ENCODE measurements at regions not wholly inside any gene's neighbourhood (a gene's known extent, or its start where the extent isn't known, plus 50 kb on each side); places are given as distances from the start of the nearest gene placed in this dataset.

GRCh38 chrX:104430072-104430741, 135.8 kb upstream of the IL1RAPL2 start:
- H2AFZ ChIP-seq: no peak overlapping the region
- H3K9me3 ChIP-seq (ENCODE audit: low read depth): no peaks in the 10 kb centered on the region
- WGBS (ENCODE audit: low lambda C conversion rate, missing lambda C conversion rate): 46% methylated on average over 4 of the region's 4 CpGs

GRCh38 chrX:104428231-104428630, 137.8 kb upstream of the IL1RAPL2 start:
- Histone ChIP-seq H3K4me3 (no peak overlapping the region), H4K20me1 (ENCODE audit: insufficient read depth, poor library complexity, severe bottlenecking) (no peaks in the 10 kb centered on the region), H3K4me2 (no peak overlapping the region), H3K4me1 (ENCODE audit: insufficient read depth) (no peaks in the 10 kb centered on the region), H3K9me3 (ENCODE audit: low read depth) (no peaks in the 10 kb centered on the region), H3K9me2 (replicated peaks; ENCODE audit: insufficient read depth) (no peaks in the 10 kb centered on the region), H3K79me2 (no peaks in the 10 kb centered on the region), H2AFZ (no peak overlapping the region), H3K27me3 (no peaks in the 10 kb centered on the region), H3K36me3 (replicated peaks; ENCODE audit: insufficient read depth, low read depth) (no peaks in the 10 kb centered on the region), H3K27ac (no peak overlapping the region)
- TF ChIP-seq EZH2phosphoT487 (IDR thresholded peaks at IDR 0.05; ENCODE audit: low read depth, severe bottlenecking, unreplicated experiment): no peak
- TF ChIP-seq CTCF (IDR thresholded peaks at IDR 0.05; ENCODE audit: poor library complexity): no peak
- no peak for TF ChIP-seq EZH2 (IDR thresholded peaks at IDR 0.05; ENCODE audit: borderline replicate concordance)
- WGBS (ENCODE audit: low lambda C conversion rate, missing lambda C conversion rate): 79% methylated on average over 2 of the region's 2 CpGs
- DNase-seq (ENCODE audit: low spot score): no peak

More at GRCh38 chrX:104430072-104430741, 135.8 kb upstream of the IL1RAPL2 start:
- no peak for DNase-seq (ENCODE audit: low spot score)
- no peak for TF ChIP-seq CTCF (IDR thresholded peaks at IDR 0.05; ENCODE audit: poor library complexity)
- TF ChIP-seq EZH2 (IDR thresholded peaks at IDR 0.05; ENCODE audit: borderline replicate concordance): no peak
- no peak for TF ChIP-seq EZH2phosphoT487 (IDR thresholded peaks at IDR 0.05; ENCODE audit: low read depth, severe bottlenecking, unreplicated experiment)
- Histone ChIP-seq H3K4me2 (no peak overlapping the region), H3K4me1 (ENCODE audit: insufficient read depth) (no peaks in the 10 kb centered on the region), H3K27me3 (no peaks in the 10 kb centered on the region), H4K20me1 (ENCODE audit: insufficient read depth, poor library complexity, severe bottlenecking) (no peaks in the 10 kb centered on the region), H3K4me3 (no peak overlapping the region), H3K27ac (no peak overlapping the region), H3K79me2 (no peaks in the 10 kb centered on the region), H3K36me3 (replicated peaks; ENCODE audit: insufficient read depth, low read depth) (no peaks in the 10 kb centered on the region), H3K9me2 (replicated peaks; ENCODE audit: insufficient read depth) (no peaks in the 10 kb centered on the region)

- Histone ChIP-seq H3K4me3 (no peak overlapping the region), H3K27ac (no peak overlapping the region), H2AFZ (no peak overlapping the region), H3K9me3 (ENCODE audit: low read depth) (no peaks in the 10 kb centered on the region), H3K79me2 (no peaks in the 10 kb centered on the region), H3K9me2 (replicated peaks; ENCODE audit: insufficient read depth) (no peaks in the 10 kb centered on the region), H4K20me1 (ENCODE audit: insufficient read depth, poor library complexity, severe bottlenecking) (no peaks in the 10 kb centered on the region), H3K27me3 (no peaks in the 10 kb centered on the region), H3K4me2 (no peak overlapping the region), H3K36me3 (replicated peaks; ENCODE audit: insufficient read depth, low read depth) (no peaks in the 10 kb centered on the region), H3K4me1 (ENCODE audit: insufficient read depth) (no peaks in the 10 kb centered on the region)
- TF ChIP-seq EZH2 (IDR thresholded peaks at IDR 0.05; ENCODE audit: borderline replicate concordance) (no peak), CTCF (IDR thresholded peaks at IDR 0.05; ENCODE audit: poor library complexity) (no peak)
- 57% methylated on average over 3 of the region's 3 CpGs for WGBS (ENCODE audit: low lambda C conversion rate, missing lambda C conversion rate)
- DNase-seq (ENCODE audit: low spot score): no peak
Measured at GRCh38 chrX:104427693-104428092, 138.3 kb upstream of the IL1RAPL2 start.

All from hepatocyte (in vitro differentiated cells).